Endothelial cell (in vitro differentiated cells): ENCODE measurements at regions not wholly inside any gene's neighbourhood (a gene's known extent, or its start where the extent isn't known, plus 50 kb on each side); places are given as distances from the start of the nearest gene placed in this dataset.

Source experiments
- DNase-seq: peaks from one replicate; pipeline ENCODE4 v3.0.0; 2021; ENCODE audit warnings: low spot score
- H3K27ac Mint-ChIP-seq: one replicate; pipeline ENCODE4 v1.8.0; 2021; ENCODE audit warnings: mixed read lengths, inconsistent platforms; ENCODE audit not compliant: unreplicated experiment
- H3K27me3 Mint-ChIP-seq: one replicate; pipeline ENCODE4 v1.8.0; 2021; ENCODE audit warnings: mild to moderate bottlenecking, moderate library complexity, mixed read lengths, inconsistent platforms; ENCODE audit not compliant: unreplicated experiment
- H3K36me3 Mint-ChIP-seq: one replicate; pipeline ENCODE4 v1.8.0; 2021; ENCODE audit warnings: mild to moderate bottlenecking, low read depth, mixed read lengths, inconsistent platforms; ENCODE audit not compliant: unreplicated experiment
- H3K4me1 Mint-ChIP-seq: one replicate; pipeline ENCODE4 v1.8.0; 2021; ENCODE audit warnings: mild to moderate bottlenecking, mixed read lengths, inconsistent platforms; ENCODE audit not compliant: unreplicated experiment
- H3K4me3 Mint-ChIP-seq: one replicate; pipeline ENCODE4 v1.8.0; 2021; ENCODE audit warnings: mild to moderate bottlenecking, mixed read lengths, inconsistent platforms; ENCODE audit not compliant: unreplicated experiment
- H3K9me3 Mint-ChIP-seq: one replicate; pipeline ENCODE4 v1.8.0; 2021; ENCODE audit warnings: mixed read lengths, inconsistent platforms; ENCODE audit not compliant: unreplicated experiment
- CTCF ChIP-seq: fragments of 200-600 bp; sonication (generic); IDR thresholded peaks from one replicate; pipeline ENCODE4 v1.5.0; 2021; ENCODE audit warnings: antibody characterized with exemption; ENCODE audit not compliant: unreplicated experiment

- no peaks in the 10 kb centered on the region for H3K4me1 Mint-ChIP-seq
- TF ChIP-seq CTCF: no peak
- no peak overlapping the region for H3K4me3 Mint-ChIP-seq
- H3K9me3 Mint-ChIP-seq: no peaks in the 10 kb centered on the region
- no peak overlapping the region for H3K27ac Mint-ChIP-seq
- no peak for DNase-seq
- H3K27me3 Mint-ChIP-seq: peaks cover 14% of the 10 kb centered on the region
- H3K36me3 Mint-ChIP-seq: no peaks in the 10 kb centered on the region
Measured at GRCh38 chr17:79137789-79138165, 63.2 kb downstream of the ENGASE start.

GRCh38 chr17:79137015-79137788 lies 62.6 kb downstream of the ENGASE start:
- TF ChIP-seq CTCF: no peak
- Mint-ChIP-seq H3K4me3 (no peak overlapping the region), H3K9me3 (no peaks in the 10 kb centered on the region), H3K4me1 (no peaks in the 10 kb centered on the region), H3K27ac (no peak overlapping the region), H3K36me3 (no peaks in the 10 kb centered on the region), H3K27me3 (peaks cover 14% of the 10 kb centered on the region)
- no peak for DNase-seq

- Mint-ChIP-seq H3K4me1 (no peaks in the 10 kb centered on the region), H3K27ac (no peak overlapping the region), H3K4me3 (no peak overlapping the region), H3K36me3 (no peaks in the 10 kb centered on the region), H3K9me3 (no peaks in the 10 kb centered on the region), H3K27me3 (peaks cover 14% of the 10 kb centered on the region)
- no peak for DNase-seq
- TF ChIP-seq CTCF: no peak
Measured at GRCh38 chr17:79136596-79136995, 62.0 kb downstream of the ENGASE start.
